PC-9 (cell line): ENCODE measurements at regions not wholly inside any gene's neighbourhood (a gene's known extent, or its start where the extent isn't known, plus 50 kb on each side); places are given as distances from the start of the nearest gene placed in this dataset.

ENCODE experiments used
- CTCF ChIP-seq: fragments of 200-600 bp; sonication (generic); conservative IDR thresholded peaks from 2 replicates; pipeline ENCODE4 v1.6.1; 2017; ENCODE audit warnings: mixed run types, antibody characterized with exemption, mild to moderate bottlenecking, moderate library complexity
- EZH2 ChIP-seq: fragments of 200-600 bp; sonication (generic); IDR thresholded peaks from 2 replicates; pipeline ENCODE4 v1.8.0; 2017; ENCODE audit warnings: antibody characterized with exemption, low read depth

DNA sequence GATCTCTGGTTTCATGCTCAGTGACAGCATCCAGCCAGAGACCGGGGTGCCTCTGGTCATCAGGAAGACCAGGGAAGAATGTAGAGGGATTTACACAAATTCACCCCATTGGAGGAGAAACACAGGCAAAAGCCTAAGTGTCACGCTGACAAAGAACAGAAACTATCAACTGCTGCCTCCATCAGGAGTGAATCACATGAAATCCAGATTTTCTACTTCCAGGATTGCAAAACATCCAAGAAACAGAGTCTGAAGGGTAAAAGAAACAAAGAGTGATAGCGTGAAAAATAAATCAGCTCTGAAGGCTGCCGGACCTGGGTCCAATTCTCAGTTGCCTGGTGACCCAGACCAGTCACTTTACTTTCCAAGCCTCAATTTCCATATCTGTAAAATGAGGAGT is 136.1 kb upstream of the MAP1LC3B2 start:
- TF ChIP-seq CTCF = no peak
- no peak for TF ChIP-seq EZH2
